Epithelial cell of proximal tubule (primary cell): ENCODE measurements at regions not wholly inside any gene's neighbourhood (a gene's known extent, or its start where the extent isn't known, plus 50 kb on each side); places are given as distances from the start of the nearest gene placed in this dataset.
A peak's percentile ranks its signal among the peaks of the same experiment; 100 is the strongest.

ENCODE experiments used
- DNase-seq: peaks from one replicate; pipeline ENCODE4 v3.0.0-alpha.2; 2011; ENCODE audit warnings: low read depth
- H3K4me3 ChIP-seq: 2 replicates; pipeline ENCODE4 v1.5.1; 2011; ENCODE audit warnings: low read depth, mild to moderate bottlenecking, low read length
- TF ChIP-seq, protein P1 (sequence below): conservative IDR thresholded peaks from 2 replicates; pipeline ENCODE4 v1.5.1; 2012; ENCODE audit warnings: low read depth, mild to moderate bottlenecking, low read length

DNA sequence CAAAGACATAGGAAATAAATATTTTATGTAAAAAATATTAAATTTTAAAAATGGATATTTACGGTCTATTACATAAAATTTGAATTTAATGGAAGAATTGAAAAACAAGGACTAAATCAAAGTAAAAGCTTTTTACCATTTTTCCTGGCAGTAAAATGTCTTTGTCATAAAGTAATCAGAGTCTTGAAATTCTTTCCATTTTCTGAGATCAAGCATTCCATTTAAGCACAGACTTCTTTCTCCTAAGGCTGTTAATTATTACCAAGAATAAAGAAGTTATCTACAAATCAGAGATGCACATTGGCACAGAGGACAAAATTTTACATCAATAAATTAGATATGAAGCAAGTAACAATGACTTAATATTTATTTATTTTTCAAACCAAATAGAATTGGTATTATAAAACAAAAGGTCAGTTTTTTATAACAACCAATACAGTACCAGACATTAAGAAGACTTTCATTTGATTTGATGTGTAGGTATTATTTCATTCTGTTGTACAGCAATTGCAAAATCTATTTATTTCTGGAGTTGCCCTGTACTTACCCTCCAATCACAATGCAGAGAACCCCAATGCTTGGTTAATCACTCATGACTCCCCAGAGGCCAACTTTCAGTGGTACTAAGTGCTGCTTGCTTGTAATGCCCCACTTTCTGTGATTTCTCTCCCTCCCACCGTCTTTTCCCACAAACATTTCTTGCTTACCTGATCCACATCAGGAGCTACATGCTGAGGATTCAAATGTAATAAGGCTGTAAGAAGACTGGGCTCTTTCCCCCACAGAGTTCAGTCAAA lies 254.6 kb downstream of the GASK1B start:
- H3K4me3 ChIP-seq = no peak overlapping the region
- peak; percentile 66 for DNase-seq
- TF ChIP-seq, protein P1, sequence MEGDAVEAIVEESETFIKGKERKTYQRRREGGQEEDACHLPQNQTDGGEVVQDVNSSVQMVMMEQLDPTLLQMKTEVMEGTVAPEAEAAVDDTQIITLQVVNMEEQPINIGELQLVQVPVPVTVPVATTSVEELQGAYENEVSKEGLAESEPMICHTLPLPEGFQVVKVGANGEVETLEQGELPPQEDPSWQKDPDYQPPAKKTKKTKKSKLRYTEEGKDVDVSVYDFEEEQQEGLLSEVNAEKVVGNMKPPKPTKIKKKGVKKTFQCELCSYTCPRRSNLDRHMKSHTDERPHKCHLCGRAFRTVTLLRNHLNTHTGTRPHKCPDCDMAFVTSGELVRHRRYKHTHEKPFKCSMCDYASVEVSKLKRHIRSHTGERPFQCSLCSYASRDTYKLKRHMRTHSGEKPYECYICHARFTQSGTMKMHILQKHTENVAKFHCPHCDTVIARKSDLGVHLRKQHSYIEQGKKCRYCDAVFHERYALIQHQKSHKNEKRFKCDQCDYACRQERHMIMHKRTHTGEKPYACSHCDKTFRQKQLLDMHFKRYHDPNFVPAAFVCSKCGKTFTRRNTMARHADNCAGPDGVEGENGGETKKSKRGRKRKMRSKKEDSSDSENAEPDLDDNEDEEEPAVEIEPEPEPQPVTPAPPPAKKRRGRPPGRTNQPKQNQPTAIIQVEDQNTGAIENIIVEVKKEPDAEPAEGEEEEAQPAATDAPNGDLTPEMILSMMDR = no peak

DNA sequence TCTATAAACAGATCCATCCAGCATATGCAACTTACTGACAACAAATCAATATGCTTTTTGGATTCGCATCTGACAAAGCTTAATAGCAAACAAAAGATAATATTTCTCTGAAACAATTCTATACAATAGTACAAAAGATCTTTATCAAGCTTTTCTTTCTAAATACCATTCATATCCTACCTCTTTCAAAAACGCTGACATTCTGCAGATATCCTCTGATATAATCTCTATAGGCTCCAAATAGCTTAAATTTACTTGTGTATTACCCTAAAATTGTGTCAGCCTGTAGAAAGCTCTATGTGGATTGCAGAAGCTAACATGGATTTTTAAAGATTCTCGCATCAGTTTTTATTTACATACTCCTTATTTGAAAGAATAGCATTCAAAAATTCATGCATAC lies 260.6 kb downstream of the GASK1B start:
- DNase-seq = no peak
- H3K4me3 ChIP-seq = no peak overlapping the region
- TF ChIP-seq, protein P1 = no peak

DNA sequence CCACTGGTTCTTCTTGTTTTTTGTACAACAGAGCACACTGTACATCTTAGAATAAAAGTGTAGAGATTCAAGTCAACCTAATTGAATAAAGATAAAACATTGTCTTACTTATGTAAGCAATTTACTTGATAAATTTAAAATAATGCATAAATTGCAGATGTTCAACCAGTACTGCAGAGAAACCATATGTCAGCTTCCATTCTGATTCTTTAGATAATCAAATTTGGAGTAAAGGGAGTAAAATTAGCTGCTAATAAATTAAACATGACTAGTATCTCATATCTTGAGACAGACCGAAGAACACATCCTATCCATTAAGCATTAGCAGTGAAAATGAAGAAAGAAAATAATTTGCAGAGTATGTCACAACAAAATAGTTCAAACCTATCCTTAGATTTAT lies 261.2 kb downstream of the GASK1B start:
- DNase-seq = no peak
- TF ChIP-seq, protein P1 = no peak

DNA sequence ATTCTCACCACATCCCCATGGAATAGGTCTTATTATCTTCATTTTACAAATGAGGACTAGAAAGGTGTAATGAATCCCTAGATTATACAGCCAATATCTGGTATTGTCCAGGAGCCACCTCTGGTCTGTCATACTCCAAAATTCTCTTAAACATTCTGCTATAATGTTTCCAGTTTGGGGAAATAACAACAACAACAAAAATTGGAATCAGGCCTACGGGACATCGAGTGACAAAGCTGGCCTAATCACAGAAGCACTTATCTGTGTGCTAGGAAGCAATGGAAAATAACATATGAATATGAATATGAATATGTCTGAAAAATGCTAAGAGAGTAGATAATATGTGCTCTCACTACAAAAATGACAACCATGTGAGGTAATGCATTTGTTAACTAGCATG lies 264.1 kb downstream of the GASK1B start:
- no peak overlapping the region for H3K4me3 ChIP-seq
- no peak for DNase-seq
- TF ChIP-seq, protein P1 = no peak

More for the DNA sequence above, 261.2 kb downstream of the GASK1B start:
- H3K4me3 ChIP-seq = no peak overlapping the region

DNA sequence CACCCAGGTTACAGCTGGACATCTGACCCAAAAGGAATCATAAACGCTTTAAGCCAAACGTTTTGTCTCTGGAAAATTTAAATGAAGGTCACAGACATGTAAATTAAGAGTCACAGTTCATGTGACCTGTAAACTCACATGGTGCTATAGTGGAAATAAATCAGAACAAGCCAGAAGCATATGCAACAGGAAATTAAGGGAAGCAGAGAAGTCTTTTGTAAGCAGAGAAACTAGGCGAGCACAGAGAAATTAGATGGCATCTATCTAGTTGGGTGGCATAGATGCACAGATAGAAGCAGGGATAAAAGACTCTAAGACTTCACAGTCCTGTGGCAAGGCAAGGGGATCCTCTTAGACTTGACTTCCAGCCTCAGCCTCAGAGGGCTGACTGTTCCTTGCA lies 264.8 kb downstream of the GASK1B start:
- TF ChIP-seq, protein P1 = no peak
- no peak for DNase-seq

DNA sequence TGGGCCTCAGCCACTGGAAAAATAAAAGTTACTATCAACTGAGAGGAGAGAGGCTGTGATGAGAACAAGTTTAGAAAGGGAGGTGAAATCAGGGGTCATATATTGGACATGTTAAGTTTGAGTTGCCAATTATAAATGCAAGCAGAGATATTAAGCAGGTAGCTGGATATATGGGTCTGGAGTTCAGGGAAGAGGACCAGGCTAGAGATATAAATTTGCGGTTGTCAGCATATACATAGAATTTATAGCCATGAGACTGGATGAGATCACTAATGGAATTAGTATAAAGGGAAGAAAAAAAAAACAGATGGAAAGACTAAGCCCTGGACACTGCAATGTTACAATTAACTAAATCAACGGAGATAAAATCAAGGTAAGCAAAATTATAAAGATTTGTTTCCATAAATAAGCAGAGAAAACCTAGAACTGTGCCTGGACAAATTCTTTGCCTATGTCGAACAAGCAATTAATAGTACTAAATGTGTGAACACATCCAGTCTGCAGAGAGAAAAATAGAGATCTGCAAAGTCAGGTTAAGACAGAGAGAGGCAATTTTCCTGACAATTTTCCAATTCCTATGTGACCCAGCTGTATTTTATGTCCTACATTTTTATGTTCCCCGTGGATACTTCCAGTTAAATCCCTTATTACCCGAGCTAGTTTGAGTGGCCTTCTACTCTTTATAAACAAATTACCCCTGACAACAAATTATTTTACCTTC lies 265.4 kb downstream of the GASK1B start:
- TF ChIP-seq, protein P1 = no peak
- no peak overlapping the region for H3K4me3 ChIP-seq
- no peak for DNase-seq

More for the DNA sequence above, 264.8 kb downstream of the GASK1B start:
- no peak overlapping the region for H3K4me3 ChIP-seq
